ENCODE measurements at regions not wholly inside any gene's neighbourhood (a gene's known extent, or its start where the extent isn't known, plus 50 kb on each side); places are given as distances from the start of the nearest gene placed in this dataset.

DNA sequence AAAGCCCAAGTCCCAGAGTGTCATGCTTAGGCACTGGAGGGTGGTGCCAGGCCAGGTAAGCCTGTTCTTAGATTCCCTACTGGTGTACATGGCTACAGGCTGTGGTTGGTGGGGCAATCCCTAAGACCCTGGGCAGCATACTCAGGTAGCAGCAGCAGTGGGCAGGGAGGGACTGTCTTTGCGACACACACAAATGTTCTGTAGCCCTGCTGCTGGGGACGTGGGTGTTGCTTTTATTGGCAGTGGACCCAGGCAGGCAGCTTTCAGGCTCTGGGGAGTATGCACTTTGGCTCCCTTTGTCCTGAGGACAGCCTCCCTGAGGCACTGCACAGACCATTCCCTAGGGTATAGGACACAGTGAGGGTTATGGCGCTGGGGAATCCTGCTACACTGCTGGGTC lies 137.1 kb upstream of the ADAMTS19 start:
- DNase-seq (ENCODE audit: low spot score), result no peak

DNA sequence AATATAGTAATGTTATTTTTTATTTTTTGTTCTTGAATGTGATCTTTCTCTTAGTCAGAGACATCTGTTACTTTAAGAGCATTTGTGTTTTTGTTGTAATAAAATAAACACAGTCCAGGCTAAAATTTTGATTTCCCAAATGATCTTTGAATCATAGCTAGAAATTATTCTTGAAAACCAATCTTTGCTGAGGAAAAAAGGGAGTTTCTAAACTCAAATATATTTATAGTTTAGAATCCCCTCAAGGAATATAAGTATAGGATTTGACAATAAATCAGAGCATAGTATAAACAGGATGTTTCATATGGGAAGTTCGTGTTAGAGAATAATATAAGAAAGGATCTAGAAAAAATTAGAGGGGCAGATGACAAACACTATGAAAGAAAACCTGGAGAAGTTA lies 118.8 kb upstream of the ADAMTS19 start:
- no peak for DNase-seq (ENCODE audit: low spot score)

DNA sequence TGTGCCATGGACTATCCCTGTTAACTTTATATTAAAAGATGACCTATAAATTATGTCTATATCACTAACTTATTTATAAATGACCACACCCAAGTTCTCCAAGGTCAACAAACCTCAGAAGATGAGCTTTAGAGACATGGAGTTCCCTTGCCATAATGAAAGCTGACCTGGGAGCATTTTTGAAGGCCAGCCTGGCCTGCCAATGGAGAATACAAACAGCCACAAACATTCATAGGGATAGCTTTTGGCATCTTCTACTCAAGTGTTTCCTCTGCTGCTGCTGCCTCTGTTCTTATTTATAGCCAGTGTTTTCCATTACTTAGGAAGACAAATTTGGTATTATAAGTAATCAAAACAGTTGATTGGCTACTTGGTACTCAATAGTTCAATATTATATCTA lies 117.3 kb upstream of the ADAMTS19 start:
- no peak for DNase-seq (ENCODE audit: low spot score)

DNA sequence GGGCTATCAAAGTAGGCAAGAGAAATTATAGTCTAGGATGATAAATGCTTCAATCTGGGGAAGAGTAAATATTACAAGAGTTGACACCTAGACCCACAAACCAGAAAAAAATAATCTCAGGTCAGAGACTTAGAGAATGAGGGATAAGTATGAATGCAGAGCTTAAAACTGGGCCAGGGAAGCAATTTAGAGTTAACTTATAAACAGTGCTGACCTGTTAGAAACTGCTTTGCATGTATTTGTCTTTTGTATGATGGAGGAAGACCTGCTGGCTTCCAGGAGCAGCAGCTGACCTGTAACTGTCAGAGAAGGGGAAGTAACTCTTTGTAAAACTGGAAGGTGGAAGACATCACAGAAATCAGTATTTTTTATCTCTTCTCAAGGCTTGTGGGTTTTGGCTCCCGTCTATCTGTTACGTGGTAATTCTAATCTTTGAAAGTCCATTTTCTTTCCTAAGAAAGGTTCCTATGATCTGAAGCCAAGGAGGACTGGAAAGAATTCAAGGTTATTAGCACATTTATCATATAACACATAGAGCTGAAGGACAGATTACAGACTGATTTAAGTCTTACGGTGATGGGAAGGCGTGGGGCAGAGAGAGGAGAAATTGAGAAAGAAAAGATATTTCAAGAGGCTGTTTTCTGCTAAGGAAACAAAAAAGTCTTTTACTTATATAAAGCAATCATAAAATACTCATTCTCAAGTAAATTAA lies 114.7 kb upstream of the ADAMTS19 start:
- no peak for DNase-seq (ENCODE audit: low spot score)

DNA sequence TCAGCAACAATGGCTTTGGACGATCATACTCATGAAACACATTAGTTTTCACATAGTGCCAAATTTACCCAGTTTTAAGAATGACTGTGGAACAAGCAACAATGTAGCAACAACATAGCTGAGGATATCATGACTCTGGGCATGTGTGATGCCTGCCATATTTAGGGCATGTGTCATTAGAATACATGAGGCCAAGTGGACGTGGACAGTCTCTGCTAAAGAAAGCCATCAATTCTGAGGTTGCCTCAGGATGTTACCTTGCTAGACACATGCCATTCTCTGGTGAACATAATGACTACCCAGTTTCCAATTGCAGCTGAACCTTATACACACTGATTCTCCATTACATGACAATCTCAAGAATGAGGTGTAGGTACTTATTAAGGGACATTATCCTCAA lies 103.3 kb upstream of the ADAMTS19 start:
- no peak for DNase-seq (ENCODE audit: low spot score)

DNA sequence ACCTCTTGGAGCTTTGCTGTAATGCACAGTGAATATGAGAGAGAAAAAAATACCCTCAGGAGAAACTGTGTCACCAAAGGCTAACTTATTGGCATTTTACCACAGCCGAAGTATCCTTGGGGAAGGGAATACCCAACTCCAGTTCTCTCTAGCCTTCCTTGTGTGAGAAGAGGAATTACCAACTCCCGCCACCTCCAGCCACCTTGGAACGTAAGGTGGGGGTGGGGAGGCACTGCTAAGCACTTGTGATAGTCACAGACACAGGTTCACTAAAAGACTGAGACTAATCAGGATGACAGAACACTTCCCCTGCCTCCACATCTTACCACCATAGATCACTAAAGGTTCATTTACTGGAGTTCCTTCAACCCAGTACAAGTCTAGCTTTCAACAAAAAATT lies 102.0 kb upstream of the ADAMTS19 start:
- DNase-seq (ENCODE audit: low spot score), result no peak

DNA sequence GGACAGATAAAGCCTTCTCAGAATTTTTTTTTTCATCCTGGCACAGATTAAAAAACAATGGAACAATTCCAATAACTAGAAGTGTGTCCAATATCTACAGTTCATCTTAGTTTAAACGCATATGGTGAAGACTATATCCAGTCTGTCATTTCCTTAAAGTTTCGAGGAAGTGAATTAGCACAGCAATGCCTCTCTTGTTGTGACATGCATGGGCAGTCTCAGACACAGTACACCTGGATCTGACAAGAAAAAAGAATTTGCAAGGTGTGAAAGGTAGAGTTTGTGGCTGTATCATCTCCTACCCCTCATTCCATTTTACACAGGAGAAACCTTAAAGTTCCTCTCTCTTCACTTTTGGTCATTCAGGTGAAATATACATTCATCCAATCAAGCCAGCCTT lies 100.6 kb upstream of the ADAMTS19 start:
- no peak for DNase-seq (ENCODE audit: low spot score)

DNA sequence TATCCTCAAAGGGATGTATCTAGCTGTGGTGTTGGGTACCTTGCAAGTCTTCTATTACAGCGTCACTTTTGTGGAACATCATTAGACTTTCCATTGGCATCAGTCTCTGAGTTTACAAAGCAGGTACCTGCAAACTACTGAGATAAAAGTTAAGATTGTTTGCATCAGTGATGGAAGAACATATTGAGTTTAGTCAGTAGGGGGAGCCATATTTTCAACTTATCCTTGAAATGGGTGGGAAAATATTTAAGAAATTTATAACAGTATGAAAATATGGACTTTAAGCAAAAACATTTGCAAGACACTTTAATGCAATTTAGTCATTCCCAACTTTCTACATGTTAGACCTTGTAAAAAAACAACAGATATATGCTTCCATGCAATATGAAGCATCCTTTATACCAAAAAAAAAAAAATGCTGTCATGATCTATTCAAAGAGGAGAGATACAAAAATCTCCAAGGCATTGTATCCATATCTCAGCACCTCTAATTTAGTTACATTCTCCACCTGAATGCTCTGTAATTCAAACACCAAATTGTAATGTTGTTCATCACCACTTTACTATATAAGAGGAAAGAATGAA lies 98.6 kb upstream of the ADAMTS19 start:
- peak; percentile 25 for DNase-seq (ENCODE audit: low spot score)

DNA sequence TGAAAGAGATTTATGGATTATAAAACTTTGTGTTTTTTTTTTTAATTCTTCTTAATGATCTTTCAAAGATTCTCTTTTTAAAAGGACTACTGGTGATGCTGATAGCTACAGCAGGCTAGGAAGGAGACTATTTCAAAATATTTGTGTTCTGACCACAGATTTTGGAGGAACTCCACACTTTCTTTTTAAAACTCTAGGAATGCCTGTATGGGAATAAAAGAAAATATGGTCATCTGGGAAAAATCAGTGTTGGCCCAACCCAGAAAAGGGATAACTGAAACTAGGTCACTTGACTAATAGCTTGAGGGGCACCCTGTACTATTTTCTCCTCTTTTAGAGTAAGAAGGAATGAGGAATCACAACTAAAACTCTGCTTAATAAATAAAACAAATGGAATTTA lies 97.6 kb upstream of the ADAMTS19 start:
- DNase-seq (ENCODE audit: low spot score), result no peak

DNA sequence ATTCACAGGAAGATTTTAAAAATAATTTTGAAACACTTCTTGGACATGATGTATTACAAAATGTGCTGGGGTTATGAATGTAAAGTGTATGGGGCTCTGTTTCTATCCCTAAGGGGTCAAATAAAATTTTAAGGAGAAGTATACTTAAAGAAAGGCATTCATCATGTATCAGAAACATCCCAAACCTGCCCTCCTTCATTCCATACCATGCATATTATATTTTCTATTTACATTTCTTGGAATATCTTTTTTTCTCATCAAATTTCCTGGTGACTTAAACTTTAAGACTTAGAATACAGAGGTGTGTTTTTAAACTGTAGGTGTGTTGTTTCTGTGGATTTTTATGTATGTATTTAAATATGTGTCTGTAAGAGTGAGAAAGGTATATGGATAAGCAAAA lies 96.1 kb upstream of the ADAMTS19 start:
- DNase-seq (ENCODE audit: low spot score), result no peak

DNA sequence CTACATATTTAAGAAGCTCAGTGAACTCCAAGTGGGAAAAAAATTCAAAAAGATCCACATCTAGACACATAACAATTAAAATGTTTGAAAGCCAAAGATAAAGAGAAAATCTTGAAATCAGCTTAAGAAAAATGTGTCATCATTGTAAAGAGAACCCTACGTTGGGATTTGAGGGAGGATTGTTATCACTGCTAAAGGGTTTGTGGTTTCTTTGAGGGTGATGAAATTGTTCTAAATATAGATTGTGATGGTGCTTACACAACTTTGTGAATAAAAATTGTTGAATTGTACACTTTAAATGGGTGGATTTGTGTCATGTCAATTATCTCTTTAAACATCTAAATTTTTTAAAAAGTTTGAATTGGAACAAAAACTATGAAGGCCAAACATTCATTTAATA lies 92.2 kb upstream of the ADAMTS19 start:
- no peak for DNase-seq (ENCODE audit: low spot score)

GRCh38 chr5:129372025-129372424 lies 88.1 kb upstream of the ADAMTS19 start:
- no peak for DNase-seq (ENCODE audit: low spot score)

- DNase-seq (ENCODE audit: low spot score), result peak; percentile 6
These were observed 82.6 kb upstream of the ADAMTS19 start for GRCh38 chr5:129377504-129377903.

DNA sequence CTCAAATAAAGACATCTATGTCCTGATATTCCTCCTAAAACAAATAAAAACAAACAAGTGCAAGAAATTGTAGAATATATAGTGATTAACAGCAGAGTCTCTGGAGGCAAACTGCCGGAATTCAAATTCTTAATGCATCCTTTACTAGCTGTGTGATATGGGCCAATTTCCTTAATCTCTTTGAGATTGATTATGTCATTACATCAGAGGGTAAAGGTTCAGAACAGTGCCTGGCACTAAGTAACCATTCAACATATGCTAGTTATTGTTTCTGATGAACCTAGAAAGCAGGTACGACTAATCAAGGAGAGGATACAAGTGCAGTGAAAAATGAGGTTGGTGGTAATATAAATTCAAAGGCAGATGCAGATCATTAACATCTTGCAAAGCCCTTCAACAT lies 81.1 kb upstream of the ADAMTS19 start:
- no peak for DNase-seq (ENCODE audit: low spot score)

DNA sequence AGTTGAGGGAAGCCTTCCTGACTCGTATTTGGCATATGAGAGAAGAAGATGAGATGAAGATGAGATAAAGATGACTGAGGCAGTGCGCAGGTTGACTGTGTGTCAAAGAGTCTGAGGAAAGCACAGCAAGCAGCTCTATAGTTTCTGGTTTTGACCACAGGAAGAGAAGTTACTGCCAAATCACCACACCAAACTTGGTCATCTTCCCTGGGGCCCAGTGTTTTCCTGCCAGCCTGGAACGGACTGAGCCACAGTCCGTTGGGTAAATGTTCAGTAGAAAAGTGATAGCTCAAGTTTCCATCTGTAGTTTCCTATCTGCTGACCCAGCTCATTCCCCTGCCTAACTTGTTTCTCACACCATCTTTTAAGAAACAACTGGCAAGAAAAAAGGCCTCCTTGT lies 80.7 kb upstream of the ADAMTS19 start:
- DNase-seq (ENCODE audit: low spot score), result no peak

DNA sequence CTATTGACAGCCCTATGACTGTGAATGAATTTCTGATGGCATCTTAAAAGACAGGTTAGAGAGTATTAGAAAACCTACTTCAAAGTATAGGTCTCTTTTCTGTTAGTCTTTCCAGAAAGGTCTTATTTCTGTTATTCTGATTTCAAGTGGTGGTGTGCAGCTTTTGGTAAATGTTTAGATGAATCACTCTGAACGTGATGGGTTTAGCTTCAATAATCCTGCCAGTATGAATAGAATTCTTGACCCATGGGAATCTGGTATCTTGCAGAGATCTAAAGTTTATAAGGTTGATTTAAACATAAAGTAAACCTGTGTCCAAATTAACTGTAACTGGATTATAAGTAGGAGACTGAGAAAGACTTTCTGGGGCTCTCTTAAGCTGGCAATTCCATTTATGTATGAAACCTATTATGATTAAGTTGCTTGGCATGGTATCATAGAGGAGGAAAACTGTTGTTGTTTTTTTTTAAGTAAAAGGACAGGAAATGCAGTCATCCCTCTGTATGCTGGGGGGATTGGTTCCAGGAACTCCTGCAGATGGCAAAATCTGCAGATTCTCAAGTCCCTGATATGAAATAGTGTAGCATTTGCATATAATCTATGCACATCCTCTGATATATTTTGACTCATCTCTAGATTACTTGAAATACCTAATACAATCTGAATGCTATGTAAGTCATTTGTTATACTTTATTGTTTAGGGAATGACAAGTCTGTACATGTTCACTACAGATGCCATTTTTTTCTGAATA lies 77.0 kb upstream of the ADAMTS19 start:
- DNase-seq (ENCODE audit: low spot score), result no peak

- DNase-seq (ENCODE audit: low spot score), result no peak
These were observed 75.9 kb upstream of the ADAMTS19 start for GRCh38 chr5:129384193-129384592.

DNA sequence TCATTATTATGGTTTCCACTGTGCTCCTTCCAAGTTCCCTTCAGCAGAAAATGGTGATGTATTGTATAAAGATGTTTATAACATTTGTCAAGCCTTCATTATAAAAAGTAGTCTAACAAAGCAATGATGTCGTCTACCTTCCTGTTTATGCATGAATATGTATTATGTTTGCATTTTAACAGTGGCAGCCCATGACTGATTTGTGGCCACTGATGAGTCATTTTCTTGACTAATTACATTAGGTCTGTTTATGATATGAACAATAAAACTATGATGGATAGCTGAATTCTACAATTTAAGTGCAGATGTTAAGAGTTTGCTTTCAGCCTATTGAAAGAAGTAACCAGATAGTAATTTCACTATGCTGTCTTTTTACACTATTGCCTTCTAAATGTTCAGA lies 75.4 kb upstream of the ADAMTS19 start:
- no peak for DNase-seq (ENCODE audit: low spot score)

DNA sequence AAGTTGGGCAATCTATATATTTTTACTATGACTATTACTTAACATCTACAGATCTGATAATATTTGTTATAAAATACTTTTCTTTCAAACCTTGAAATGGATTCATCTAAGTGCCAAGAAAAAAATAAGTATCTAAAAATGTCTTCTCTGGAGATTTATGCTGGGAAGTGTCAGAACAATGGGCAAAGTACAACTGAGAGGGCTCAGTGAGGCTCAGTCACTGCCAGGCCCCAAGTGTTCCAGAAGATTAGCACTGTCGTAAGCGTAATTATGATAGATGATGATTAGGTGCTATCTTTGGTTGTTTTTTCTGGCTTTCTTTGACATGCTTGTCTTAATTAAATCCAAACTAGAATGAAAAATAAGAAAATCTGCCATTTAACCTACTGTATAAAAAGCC lies 72.2 kb upstream of the ADAMTS19 start:
- DNase-seq (ENCODE audit: low spot score), result no peak

DNA sequence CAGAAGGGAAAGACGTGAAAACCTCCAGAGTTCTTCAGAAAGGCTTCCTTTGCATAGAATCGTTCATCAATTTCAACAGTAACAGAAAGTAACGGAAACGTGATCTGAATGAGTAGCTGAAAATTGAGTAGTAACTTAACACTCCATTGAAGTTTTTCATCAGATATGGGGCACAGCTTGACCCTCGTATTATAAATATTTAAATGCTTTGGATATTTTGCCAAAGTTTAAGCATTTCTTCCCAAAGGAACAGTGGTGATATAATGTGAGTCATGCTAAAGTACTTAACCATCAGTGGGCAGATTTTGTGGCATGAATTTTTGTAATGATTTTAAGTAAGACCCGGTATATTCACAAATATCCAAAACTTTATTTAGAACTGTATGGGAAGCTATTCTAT lies 67.4 kb upstream of the ADAMTS19 start:
- DNase-seq (ENCODE audit: low spot score), result no peak

- DNase-seq (ENCODE audit: low spot score), result no peak
These were observed 64.9 kb upstream of the ADAMTS19 start for GRCh38 chr5:129395247-129395646.

GRCh38 chr5:129398026-129398678 lies 61.9 kb upstream of the ADAMTS19 start:
- no peak for DNase-seq (ENCODE audit: low spot score)

DNA sequence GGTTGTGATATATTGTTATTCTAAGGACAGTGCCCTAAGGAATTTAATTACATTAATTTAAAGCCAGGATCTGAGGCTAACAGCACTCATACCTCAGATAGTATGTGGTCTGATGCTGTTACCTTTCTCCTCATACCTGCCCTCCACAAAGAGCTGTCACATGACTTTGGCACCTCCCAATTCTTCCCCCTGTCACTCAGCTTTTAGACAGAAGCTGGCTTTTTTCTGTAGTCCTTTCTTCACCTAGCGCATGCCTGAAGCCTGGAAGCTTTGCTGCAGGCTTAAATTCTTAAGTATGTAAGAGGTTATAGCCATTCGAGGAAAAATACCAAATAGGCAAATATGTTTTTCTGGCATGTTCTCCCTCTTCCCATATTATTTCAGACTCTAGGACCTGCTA lies 61.0 kb upstream of the ADAMTS19 start:
- DNase-seq (ENCODE audit: low spot score), result no peak
